OCI-LY3 (cell line): ENCODE measurements at regions not wholly inside any gene's neighbourhood (a gene's known extent, or its start where the extent isn't known, plus 50 kb on each side); places are given as distances from the start of the nearest gene placed in this dataset.

Experiments
- H2AFZ ChIP-seq: fragments of 200-600, 300-600 bp; shearing (Covaris generic); 2 replicates; pipeline ENCODE4 v1.6.0; 2014; ENCODE audit warnings: antibody characterized with exemption, low read depth, low read length
- H3K27ac ChIP-seq: fragments of 200-600, 300-600 bp; sonication (generic); 2 replicates; pipeline ENCODE4 v1.5.1; 2014; ENCODE audit warnings: mild to moderate bottlenecking, low read length, moderate library complexity, mixed read lengths
- H3K27me3 ChIP-seq: fragments of 200-600, 300-600 bp; sonication (generic); 2 replicates; pipeline ENCODE4 v1.6.1; 2014; ENCODE audit warnings: low read depth, low read length, mixed read lengths
- H3K36me3 ChIP-seq: fragments of 200-600, 300-600 bp; sonication (generic); replicated peaks from 2 replicates; pipeline ENCODE3; 2014; ENCODE audit warnings: low read depth, low read length, mixed read lengths
- H3K4me1 ChIP-seq: fragments of 300-600, 200-600 bp; sonication (generic); 2 replicates; pipeline ENCODE4 v1.6.1; 2014; ENCODE audit warnings: low read length, mixed read lengths
- H3K4me2 ChIP-seq: fragments of 200-600, 300-600 bp; sonication (generic); 2 replicates; pipeline ENCODE4 v1.6.1; 2014; ENCODE audit warnings: low read length, mixed read lengths
- H3K4me3 ChIP-seq: fragments of 300-600, 200-600 bp; sonication (generic); 2 replicates; pipeline ENCODE4 v1.5.1; 2014; ENCODE audit warnings: antibody characterized with exemption, mild to moderate bottlenecking, low read length, moderate library complexity
- H3K79me2 ChIP-seq: fragments of 300-600, 200-600 bp; shearing (Covaris generic); 2 replicates; pipeline ENCODE4 v1.6.1; 2014; ENCODE audit warnings: mild to moderate bottlenecking, low read length, mixed read lengths
- H3K9ac ChIP-seq: fragments of 300-600, 200-600 bp; shearing (Covaris generic); 2 replicates; pipeline ENCODE4 v1.6.0; 2014; ENCODE audit warnings: mild to moderate bottlenecking, low read length, moderate library complexity
- H3K9me3 ChIP-seq: fragments of 200-600, 300-600 bp; shearing (Covaris generic); 2 replicates; pipeline ENCODE4 v1.6.1; 2014; ENCODE audit warnings: low read length, mixed read lengths; ENCODE audit not compliant: insufficient read depth
- H4K20me1 ChIP-seq: fragments of 200-600, 300-600 bp; sonication (generic); 2 replicates; pipeline ENCODE4 v1.6.1; 2016; ENCODE audit warnings: low read length, mixed read lengths; ENCODE audit not compliant: insufficient read depth
- CTCF ChIP-seq: fragments of 200-600, 300-600 bp; sonication (generic); IDR thresholded peaks from 2 replicates; pipeline ENCODE4 v1.5.1; 2014; ENCODE audit warnings: antibody characterized with exemption, low read length, low read depth
- EZH2phosphoT487 ChIP-seq: fragments of 200-600 bp; shearing (Covaris generic); IDR thresholded peaks from 2 replicates; pipeline ENCODE4 v1.6.1; 2018; ENCODE audit warnings: antibody characterized with exemption, mixed run types, low read depth

GRCh38 chr3:5565026-5565425 is 377.5 kb downstream of the EDEM1 start:
- no peak overlapping the region for H3K4me2 ChIP-seq
- H3K9ac ChIP-seq, result no peak overlapping the region
- no peaks in the 10 kb centered on the region for H4K20me1 ChIP-seq
- no peak overlapping the region for H2AFZ ChIP-seq
- no peak overlapping the region for H3K4me3 ChIP-seq
- no peaks in the 10 kb centered on the region for H3K36me3 ChIP-seq
- H3K4me1 ChIP-seq, result peaks cover 11% of the 10 kb centered on the region
- H3K79me2 ChIP-seq, result no peaks in the 10 kb centered on the region
- TF ChIP-seq EZH2phosphoT487 (no peak), CTCF (no peak)
- no peaks in the 10 kb centered on the region for H3K9me3 ChIP-seq
- no peak overlapping the region for H3K27ac ChIP-seq
- H3K27me3 ChIP-seq, result no peaks in the 10 kb centered on the region

- no peak overlapping the region for H3K4me3 ChIP-seq
Measured at GRCh38 chr3:5567113-5567512, 379.6 kb downstream of the EDEM1 start.

GRCh38 chr3:5568451-5568850 is 380.9 kb downstream of the EDEM1 start:
- H3K4me2 ChIP-seq, result peak overlapping the region; percentile 55
- peak; percentile 61 for TF ChIP-seq CTCF
- no peak for TF ChIP-seq EZH2phosphoT487
- no peak overlapping the region for H3K4me3 ChIP-seq

More at GRCh38 chr3:5567113-5567512, 379.6 kb downstream of the EDEM1 start:
- Histone ChIP-seq H3K27ac (no peak overlapping the region), H4K20me1 (no peaks in the 10 kb centered on the region), H3K9ac (no peak overlapping the region), H3K36me3 (no peaks in the 10 kb centered on the region), H3K4me2 (no peak overlapping the region), H3K79me2 (no peaks in the 10 kb centered on the region), H3K4me1 (peaks cover 4% of the 10 kb centered on the region; the same call in 1 of the 2 replicates), H2AFZ (no peak overlapping the region), H3K27me3 (no peaks in the 10 kb centered on the region), H3K9me3 (no peaks in the 10 kb centered on the region)
- TF ChIP-seq CTCF, result no peak
- TF ChIP-seq EZH2phosphoT487, result no peak

GRCh38 chr3:5569152-5569551 is 381.6 kb downstream of the EDEM1 start:
- no peaks in the 10 kb centered on the region for H3K9me3 ChIP-seq
- H2AFZ ChIP-seq, result no peak overlapping the region
- peaks cover 4% of the 10 kb centered on the region; the same call in 1 of the 2 replicates for H3K4me1 ChIP-seq
- H3K4me3 ChIP-seq, result no peak overlapping the region
- no peaks in the 10 kb centered on the region for H3K79me2 ChIP-seq
- H3K4me2 ChIP-seq, result no peak overlapping the region
- no peaks in the 10 kb centered on the region for H3K27me3 ChIP-seq
- H3K27ac ChIP-seq, result no peak overlapping the region
- H3K36me3 ChIP-seq, result no peaks in the 10 kb centered on the region
- H3K9ac ChIP-seq, result no peak overlapping the region
- H4K20me1 ChIP-seq, result no peaks in the 10 kb centered on the region
- TF ChIP-seq EZH2phosphoT487 (no peak), CTCF (no peak)

More at GRCh38 chr3:5568451-5568850, 380.9 kb downstream of the EDEM1 start:
- Histone ChIP-seq H3K9me3 (no peaks in the 10 kb centered on the region), H3K79me2 (no peaks in the 10 kb centered on the region), H3K36me3 (no peaks in the 10 kb centered on the region), H3K27me3 (no peaks in the 10 kb centered on the region), H2AFZ (no peak overlapping the region), H3K4me1 (peaks cover 4% of the 10 kb centered on the region; the same call in 1 of the 2 replicates), H3K9ac (no peak overlapping the region), H4K20me1 (no peaks in the 10 kb centered on the region), H3K27ac (no peak overlapping the region)
